GM19372 (cell line): ENCODE measurements at regions not wholly inside any gene's neighbourhood (a gene's known extent, or its start where the extent isn't known, plus 50 kb on each side); places are given as distances from the start of the nearest gene placed in this dataset.
"Not testable (repeated sequence)": the region's sequence is repeated elsewhere in the genome, so short reads cannot be mapped to it uniquely, and the experiment has no call there.

Source experiments
- ATAC-seq: cut with Tn5 transposase; IDR thresholded peaks from one replicate; pipeline ENCODE4 v1.9.1; 2021; ENCODE audit warnings: mild to moderate bottlenecking, low read depth, moderate library complexity; ENCODE audit not compliant: unreplicated experiment

- no peak for ATAC-seq
These were observed 52.2 kb upstream of the ABCA1 start for GRCh38 chr9:104980039-104980654.

- ATAC-seq = no peak
These were observed 53.7 kb upstream of the ABCA1 start for GRCh38 chr9:104981543-104982129.

- ATAC-seq = no peak
These were observed 54.6 kb upstream of the ABCA1 start for GRCh38 chr9:104982543-104982942.

- no peak for ATAC-seq
These were observed 55.5 kb upstream of the ABCA1 start for GRCh38 chr9:104983491-104983890.

GRCh38 chr9:104984121-104984520 is 56.2 kb upstream of the ABCA1 start:
- no peak for ATAC-seq

GRCh38 chr9:104984542-104984941 is 56.6 kb upstream of the ABCA1 start:
- no peak for ATAC-seq

GRCh38 chr9:104984948-104985347 is 57.0 kb upstream of the ABCA1 start:
- ATAC-seq = no peak

GRCh38 chr9:104986096-104986495 is 58.1 kb upstream of the ABCA1 start:
- no peak for ATAC-seq

GRCh38 chr9:104987743-104988142 is 59.8 kb upstream of the ABCA1 start:
- no peak for ATAC-seq

- ATAC-seq = no peak
These were observed 60.6 kb upstream of the ABCA1 start for GRCh38 chr9:104988539-104988938.

GRCh38 chr9:104991144-104991953 is 63.4 kb upstream of the ABCA1 start:
- peak; percentile 79 for ATAC-seq

- ATAC-seq = no peak
These were observed 64.7 kb upstream of the ABCA1 start for GRCh38 chr9:104992659-104993058.

- no peak for ATAC-seq
These were observed 65.5 kb upstream of the ABCA1 start for GRCh38 chr9:104993291-104993963.

GRCh38 chr9:104997536-104997935 is 69.6 kb upstream of the ABCA1 start:
- ATAC-seq = no peak

- no peak for ATAC-seq
These were observed 71.2 kb upstream of the ABCA1 start for GRCh38 chr9:104999136-104999535.

- ATAC-seq = not testable (repeated sequence)
These were observed 72.6 kb upstream of the ABCA1 start for GRCh38 chr9:105000529-105000928.

GRCh38 chr9:105004466-105005090 is 76.6 kb upstream of the ABCA1 start:
- ATAC-seq = no peak

GRCh38 chr9:105005186-105005585 is 77.2 kb upstream of the ABCA1 start:
- ATAC-seq = no peak

GRCh38 chr9:105006514-105006913 is 78.6 kb upstream of the ABCA1 start:
- no peak for ATAC-seq

- ATAC-seq = no peak
These were observed 79.2 kb upstream of the ABCA1 start for GRCh38 chr9:105007143-105007542.

GRCh38 chr9:105010089-105010488 is 82.1 kb upstream of the ABCA1 start:
- not testable (repeated sequence) for ATAC-seq
